PC-3 (cell line): ENCODE measurements at regions not wholly inside any gene's neighbourhood (a gene's known extent, or its start where the extent isn't known, plus 50 kb on each side); places are given as distances from the start of the nearest gene placed in this dataset.

Experiments used
- ATAC-seq: fragments of 200-7000 bp; cut with Tn5 transposase; 2 replicates; pipeline ENCODE4 v1.9.1; 2020; ENCODE audit warnings: mild to moderate bottlenecking, moderate library complexity
- BruUV-seq: library from RNA; stranded (reverse); fragments of 400-500 nt; replicated peaks from 2 replicates; lab custom pipeline; 2021; lab: Mats Ljungman, UMichigan
- CTCF ChIA-PET: fragments of 300-600 bp; sonication (Branson Sonifier 250); formaldehyde crosslinking; loops from one replicate; lab custom pipeline; 2022; ENCODE audit warnings: antibody characterized with exemption; lab: Charles Lee
- POLR2A ChIA-PET: fragments of 300-600 bp; sonication (Branson Sonifier 250); formaldehyde crosslinking; loops from one replicate; lab custom pipeline; 2022; ENCODE audit warnings: antibody characterized with exemption; ENCODE audit not compliant: unreplicated experiment; lab: Charles Lee
- DNase-seq: peaks from one replicate; pipeline ENCODE4 v3.0.0-alpha.2; 2015
- H2AFZ ChIP-seq: fragments of 300-600 bp; sonication (generic); 2 replicates; pipeline ENCODE4 v1.6.0; 2016; ENCODE audit warnings: antibody characterized with exemption, low read length
- H3F3A ChIP-seq: fragments of 300-600 bp; sonication (generic); one replicate; pipeline ENCODE4 v1.6.0; 2017; ENCODE audit warnings: antibody characterized with exemption, low read length, control low read depth, mild to moderate bottlenecking; ENCODE audit not compliant: unreplicated experiment
- H3K27ac ChIP-seq: fragments of 300-600 bp; sonication (generic); 2 replicates; pipeline ENCODE4 v1.5.1; 2016; ENCODE audit warnings: mild to moderate bottlenecking, low read length
- H3K27me3 ChIP-seq: fragments of 300-600 bp; sonication (generic); 2 replicates; pipeline ENCODE4 v1.6.1; 2016; ENCODE audit warnings: low read length, mixed read lengths
- H3K36me3 ChIP-seq: fragments of 300-600 bp; sonication (generic); 2 replicates; pipeline ENCODE4 v1.6.1; 2016; ENCODE audit warnings: low read depth, mixed run types, low read length, mixed read lengths
- H3K4me1 ChIP-seq: fragments of 300-600 bp; sonication (generic); 2 replicates; pipeline ENCODE4 v1.5.1; 2016; ENCODE audit warnings: low read length; ENCODE audit not compliant: insufficient read depth
- H3K4me2 ChIP-seq: fragments of 300-600 bp; sonication (generic); 2 replicates; pipeline ENCODE4 v1.6.0; 2016; ENCODE audit warnings: low read length
- H3K4me3 ChIP-seq: fragments of 300-600 bp; sonication (generic); 2 replicates; pipeline ENCODE4 v1.5.1; 2016; ENCODE audit warnings: mild to moderate bottlenecking, low read length, mixed read lengths
- H3K79me2 ChIP-seq: fragments of 300-600 bp; sonication (generic); 2 replicates; pipeline ENCODE4 v1.6.1; 2017; ENCODE audit warnings: low read length, mixed read lengths
- H3K9ac ChIP-seq: fragments of 300-600 bp; sonication (generic); 2 replicates; pipeline ENCODE4 v1.6.0; 2016; ENCODE audit warnings: mild to moderate bottlenecking, low read length
- H3K9me2 ChIP-seq: fragments of 300-600 bp; sonication (generic); replicated peaks from 2 replicates; pipeline ENCODE4 v1.6.1; 2016; ENCODE audit warnings: mixed run types, low read length, mixed read lengths
- H3K9me3 ChIP-seq: fragments of 300-600 bp; sonication (generic); 2 replicates; pipeline ENCODE4 v1.6.1; 2016; ENCODE audit warnings: low read length, mixed read lengths
- H4K20me1 ChIP-seq: fragments of 300-600 bp; sonication (generic); 2 replicates; pipeline ENCODE4 v1.6.1; 2016; ENCODE audit warnings: low read length, mixed read lengths
- CTCF ChIP-seq: fragments of 300-600 bp; sonication (generic); conservative IDR thresholded peaks from 2 replicates; pipeline ENCODE4 v1.5.1; 2017; ENCODE audit warnings: antibody characterized with exemption, low read depth, mild to moderate bottlenecking, low read length
- EZH2 ChIP-seq: fragments of 300-600 bp; sonication (generic); IDR thresholded peaks from one replicate; pipeline ENCODE4 v1.6.1; 2017; ENCODE audit warnings: antibody characterized with exemption, mild to moderate bottlenecking, low read length; ENCODE audit not compliant: unreplicated experiment
- EZH2phosphoT487 ChIP-seq: fragments of 300-600 bp; sonication (generic); IDR thresholded peaks from 2 replicates; pipeline ENCODE4 v1.6.1; 2018; ENCODE audit warnings: mild to moderate bottlenecking, antibody characterized with exemption, low read length, borderline replicate concordance
- intact Hi-C: fragments of 100-400 bp; cut with micrococcal nuclease; formaldehyde crosslinking; loops from 2 replicates; pipeline ENCODE4 v1.9.0; 2023

- no peaks in the 10 kb centered on the region for H3K4me1 ChIP-seq
- no peak overlapping the region for H3K4me2 ChIP-seq
- CTCF ChIA-PET = no interaction called here
- no peaks in the 10 kb centered on the region for H3K9me3 ChIP-seq
- no peak for TF ChIP-seq EZH2
- TF ChIP-seq EZH2phosphoT487 = no peak
- H4K20me1 ChIP-seq = no peaks in the 10 kb centered on the region
- H3K27me3 ChIP-seq = no peaks in the 10 kb centered on the region
- no peaks in the 10 kb centered on the region for H3F3A ChIP-seq
- intact Hi-C loops = no loop called here
- no peaks in the 10 kb centered on the region for H3K9me2 ChIP-seq
- ATAC-seq (no peak), DNase-seq (no peak)
- no peaks in the 10 kb centered on the region for H3K79me2 ChIP-seq
- no peak overlapping the region for H2AFZ ChIP-seq
- no peak overlapping the region for H3K4me3 ChIP-seq
- no peak overlapping the region for H3K9ac ChIP-seq
- H3K36me3 ChIP-seq = no peaks in the 10 kb centered on the region
- BruUV-seq = no TSS peak
- H3K27ac ChIP-seq = no peak overlapping the region
- POLR2A ChIA-PET = no interaction called here
Observed at GRCh38 chr5:91712718-91713117, 329.6 kb upstream of the ARRDC3 start.

DNA sequence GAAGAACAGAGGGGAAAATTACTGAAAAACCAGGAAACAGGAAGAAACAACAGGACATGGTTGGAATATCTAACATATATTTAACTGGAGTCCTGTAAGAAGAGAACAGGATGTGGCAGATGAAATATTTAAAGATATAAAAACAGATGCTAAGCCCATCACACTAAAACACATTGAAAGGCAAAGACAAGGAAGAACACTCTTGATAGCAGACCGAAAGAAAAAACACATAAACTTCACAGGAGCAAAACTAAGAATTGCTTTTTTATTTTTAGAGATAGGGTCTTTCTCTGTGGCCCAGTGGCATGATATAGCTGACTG lies 324.4 kb upstream of the ARRDC3 start:
- ChIA-PET POLR2A (no interaction called here), CTCF (no interaction called here)
- BruUV-seq = no TSS peak
- H3K4me1 ChIP-seq = no peaks in the 10 kb centered on the region
- ATAC-seq (no peak), DNase-seq (no peak)
- H3F3A ChIP-seq = no peaks in the 10 kb centered on the region
- intact Hi-C loops = no loop called here
- H3K9me3 ChIP-seq = no peaks in the 10 kb centered on the region
- no peaks in the 10 kb centered on the region for H3K27me3 ChIP-seq
- H3K79me2 ChIP-seq = no peaks in the 10 kb centered on the region
- no peak overlapping the region for H2AFZ ChIP-seq
- H4K20me1 ChIP-seq = no peaks in the 10 kb centered on the region
- H3K27ac ChIP-seq = no peak overlapping the region
- no peaks in the 10 kb centered on the region for H3K36me3 ChIP-seq
- no peaks in the 10 kb centered on the region for H3K9me2 ChIP-seq
- no peak overlapping the region for H3K4me2 ChIP-seq
- no peak overlapping the region for H3K9ac ChIP-seq
- TF ChIP-seq CTCF (no peak), EZH2phosphoT487 (no peak)
- no peak overlapping the region for H3K4me3 ChIP-seq

- Histone ChIP-seq H2AFZ (no peak overlapping the region), H3F3A (no peaks in the 10 kb centered on the region), H3K4me2 (no peak overlapping the region), H3K9me2 (no peaks in the 10 kb centered on the region), H4K20me1 (no peaks in the 10 kb centered on the region), H3K4me1 (no peaks in the 10 kb centered on the region), H3K27me3 (no peaks in the 10 kb centered on the region), H3K27ac (no peak overlapping the region), H3K4me3 (no peak overlapping the region), H3K79me2 (no peaks in the 10 kb centered on the region), H3K36me3 (no peaks in the 10 kb centered on the region), H3K9ac (no peak overlapping the region), H3K9me3 (no peaks in the 10 kb centered on the region)
- ChIA-PET CTCF (no interaction called here), POLR2A (no interaction called here)
- no peak for DNase-seq
- no peak for ATAC-seq
- intact Hi-C loops = no loop called here
- no peak for TF ChIP-seq EZH2
- BruUV-seq = no TSS peak
Observed at GRCh38 chr5:91706785-91707520, 323.8 kb upstream of the ARRDC3 start.

- Histone ChIP-seq H3K9ac (no peak overlapping the region), H3K4me3 (no peak overlapping the region), H3K9me2 (no peaks in the 10 kb centered on the region), H3K9me3 (no peaks in the 10 kb centered on the region), H3K27me3 (no peaks in the 10 kb centered on the region), H3K36me3 (no peaks in the 10 kb centered on the region), H3K79me2 (no peaks in the 10 kb centered on the region), H4K20me1 (no peaks in the 10 kb centered on the region), H2AFZ (no peak overlapping the region), H3F3A (no peaks in the 10 kb centered on the region), H3K27ac (no peak overlapping the region), H3K4me2 (no peak overlapping the region), H3K4me1 (no peaks in the 10 kb centered on the region)
- DNase-seq (no peak), ATAC-seq (no peak)
- intact Hi-C loops = no loop called here
- POLR2A ChIA-PET = no interaction called here
- CTCF ChIA-PET = interaction anchor here (0.6 kb wide), 1 partner anchor 28 kb away, joined by 6 read pairs; no protein-coding TSS in a partner anchor
- BruUV-seq = no TSS peak
- no peak for TF ChIP-seq EZH2phosphoT487
- TF ChIP-seq EZH2 = no peak
- TF ChIP-seq CTCF = no peak
Observed at GRCh38 chr5:91703128-91703527, 320.0 kb upstream of the ARRDC3 start.
